Liver (tissue), 3 donors: ENCODE measurements at regions not wholly inside any gene's neighbourhood (a gene's known extent, or its start where the extent isn't known, plus 50 kb on each side); places are given as distances from the start of the nearest gene placed in this dataset.

Experiments
- CTCF ChIP-seq: fragments of 150-350 bp; IDR thresholded peaks from 2 replicates; pipeline ENCODE4 v1.5.1; 2017; ENCODE audit warnings: improper control_type of control experiment, low read depth, low read length; ENCODE audit not compliant: missing input control
- FOXA1 ChIP-seq: IDR thresholded peaks from 2 replicates; pipeline ENCODE4 v1.6.1; 2016; ENCODE audit warnings: antibody characterized with exemption
- JUND ChIP-seq, 2 donors: IDR thresholded peaks; 2 replicates each; pipeline ENCODE4 v1.6.1; 2016; ENCODE audit warnings: antibody characterized with exemption in 2 of 2
- RAD21 ChIP-seq, 2 donors: IDR thresholded peaks; 2 replicates each; pipeline ENCODE4 v1.6.1; 2016; ENCODE audit warnings: antibody characterized with exemption in 2 of 2, mild to moderate bottlenecking in 2 of 2
- RXRA ChIP-seq, 2 donors: IDR thresholded peaks; 2 replicates each; pipeline ENCODE4 v1.6.1; 2017 to 2018; ENCODE audit warnings: antibody characterized with exemption in 2 of 2, mild to moderate bottlenecking in 1 of 2
- YY1 ChIP-seq: IDR thresholded peaks from 2 replicates; pipeline ENCODE4 v1.6.1; 2016; ENCODE audit warnings: antibody characterized with exemption, mild to moderate bottlenecking
- TF ChIP-seq, protein P1 (sequence below): IDR thresholded peaks from 2 replicates; pipeline ENCODE4 v1.6.1; 2016; ENCODE audit warnings: antibody characterized with exemption, mild to moderate bottlenecking
- TF ChIP-seq, protein P2 (sequence below): IDR thresholded peaks from 2 replicates; pipeline ENCODE4 v1.6.1; 2016; ENCODE audit warnings: antibody characterized with exemption
- TF ChIP-seq, protein P3 (sequence below): IDR thresholded peaks from 2 replicates; pipeline ENCODE4 v1.6.1; 2016; ENCODE audit warnings: antibody characterized with exemption
- TF ChIP-seq, protein P4 (sequence below): IDR thresholded peaks from 2 replicates; pipeline ENCODE4 v1.6.1; 2016; ENCODE audit warnings: antibody characterized with exemption
- donor health status: healthy.
- donor health status: healthy.

DNA sequence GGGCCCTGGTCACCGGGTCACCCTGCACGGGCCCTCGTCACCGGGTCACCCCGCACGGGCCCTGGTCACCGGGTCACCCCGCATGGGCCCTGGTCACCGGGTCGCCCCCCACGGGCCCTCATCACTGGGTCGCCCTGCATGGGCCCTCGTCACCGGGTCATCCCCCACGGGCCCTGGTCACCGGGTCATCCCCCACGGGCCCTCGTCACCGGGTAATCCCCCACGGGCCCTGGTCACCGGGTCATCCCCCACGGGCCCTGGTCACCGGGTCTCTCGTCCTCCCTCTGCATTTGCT is 77.6 kb downstream of the RIPK4 start:
- TF ChIP-seq FOXA1 (no peak), CTCF (no peak), RAD21 (IDR thresholded peaks at IDR 0.05) (no peak), JUND (IDR thresholded peaks at IDR 0.05) (no peak), YY1 (no peak), RXRA (IDR thresholded peaks at IDR 0.05) (no peak)
- TF ChIP-seq, protein P1, sequence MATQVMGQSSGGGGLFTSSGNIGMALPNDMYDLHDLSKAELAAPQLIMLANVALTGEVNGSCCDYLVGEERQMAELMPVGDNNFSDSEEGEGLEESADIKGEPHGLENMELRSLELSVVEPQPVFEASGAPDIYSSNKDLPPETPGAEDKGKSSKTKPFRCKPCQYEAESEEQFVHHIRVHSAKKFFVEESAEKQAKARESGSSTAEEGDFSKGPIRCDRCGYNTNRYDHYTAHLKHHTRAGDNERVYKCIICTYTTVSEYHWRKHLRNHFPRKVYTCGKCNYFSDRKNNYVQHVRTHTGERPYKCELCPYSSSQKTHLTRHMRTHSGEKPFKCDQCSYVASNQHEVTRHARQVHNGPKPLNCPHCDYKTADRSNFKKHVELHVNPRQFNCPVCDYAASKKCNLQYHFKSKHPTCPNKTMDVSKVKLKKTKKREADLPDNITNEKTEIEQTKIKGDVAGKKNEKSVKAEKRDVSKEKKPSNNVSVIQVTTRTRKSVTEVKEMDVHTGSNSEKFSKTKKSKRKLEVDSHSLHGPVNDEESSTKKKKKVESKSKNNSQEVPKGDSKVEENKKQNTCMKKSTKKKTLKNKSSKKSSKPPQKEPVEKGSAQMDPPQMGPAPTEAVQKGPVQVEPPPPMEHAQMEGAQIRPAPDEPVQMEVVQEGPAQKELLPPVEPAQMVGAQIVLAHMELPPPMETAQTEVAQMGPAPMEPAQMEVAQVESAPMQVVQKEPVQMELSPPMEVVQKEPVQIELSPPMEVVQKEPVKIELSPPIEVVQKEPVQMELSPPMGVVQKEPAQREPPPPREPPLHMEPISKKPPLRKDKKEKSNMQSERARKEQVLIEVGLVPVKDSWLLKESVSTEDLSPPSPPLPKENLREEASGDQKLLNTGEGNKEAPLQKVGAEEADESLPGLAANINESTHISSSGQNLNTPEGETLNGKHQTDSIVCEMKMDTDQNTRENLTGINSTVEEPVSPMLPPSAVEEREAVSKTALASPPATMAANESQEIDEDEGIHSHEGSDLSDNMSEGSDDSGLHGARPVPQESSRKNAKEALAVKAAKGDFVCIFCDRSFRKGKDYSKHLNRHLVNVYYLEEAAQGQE = no peak
- TF ChIP-seq, protein P2, sequence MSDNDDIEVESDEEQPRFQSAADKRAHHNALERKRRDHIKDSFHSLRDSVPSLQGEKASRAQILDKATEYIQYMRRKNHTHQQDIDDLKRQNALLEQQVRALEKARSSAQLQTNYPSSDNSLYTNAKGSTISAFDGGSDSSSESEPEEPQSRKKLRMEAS = no peak
- TF ChIP-seq, protein P3, sequence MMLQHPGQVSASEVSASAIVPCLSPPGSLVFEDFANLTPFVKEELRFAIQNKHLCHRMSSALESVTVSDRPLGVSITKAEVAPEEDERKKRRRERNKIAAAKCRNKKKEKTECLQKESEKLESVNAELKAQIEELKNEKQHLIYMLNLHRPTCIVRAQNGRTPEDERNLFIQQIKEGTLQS = no peak
- TF ChIP-seq, protein P4, sequence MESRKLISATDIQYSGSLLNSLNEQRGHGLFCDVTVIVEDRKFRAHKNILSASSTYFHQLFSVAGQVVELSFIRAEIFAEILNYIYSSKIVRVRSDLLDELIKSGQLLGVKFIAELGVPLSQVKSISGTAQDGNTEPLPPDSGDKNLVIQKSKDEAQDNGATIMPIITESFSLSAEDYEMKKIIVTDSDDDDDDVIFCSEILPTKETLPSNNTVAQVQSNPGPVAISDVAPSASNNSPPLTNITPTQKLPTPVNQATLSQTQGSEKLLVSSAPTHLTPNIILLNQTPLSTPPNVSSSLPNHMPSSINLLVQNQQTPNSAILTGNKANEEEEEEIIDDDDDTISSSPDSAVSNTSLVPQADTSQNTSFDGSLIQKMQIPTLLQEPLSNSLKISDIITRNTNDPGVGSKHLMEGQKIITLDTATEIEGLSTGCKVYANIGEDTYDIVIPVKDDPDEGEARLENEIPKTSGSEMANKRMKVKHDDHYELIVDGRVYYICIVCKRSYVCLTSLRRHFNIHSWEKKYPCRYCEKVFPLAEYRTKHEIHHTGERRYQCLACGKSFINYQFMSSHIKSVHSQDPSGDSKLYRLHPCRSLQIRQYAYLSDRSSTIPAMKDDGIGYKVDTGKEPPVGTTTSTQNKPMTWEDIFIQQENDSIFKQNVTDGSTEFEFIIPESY = no peak
